HG03135 (cell line): ENCODE measurements at regions not wholly inside any gene's neighbourhood (a gene's known extent, or its start where the extent isn't known, plus 50 kb on each side); places are given as distances from the start of the nearest gene placed in this dataset.

Experiments used
- ATAC-seq: cut with Tn5 transposase; IDR thresholded peaks from one replicate; pipeline ENCODE4 v1.9.1; 2021; ENCODE audit warnings: mild to moderate bottlenecking, moderate library complexity; ENCODE audit not compliant: unreplicated experiment

- no peak for ATAC-seq
Observed at GRCh38 chr1:173420330-173420806, 56.8 kb upstream of the PRDX6 start.

DNA sequence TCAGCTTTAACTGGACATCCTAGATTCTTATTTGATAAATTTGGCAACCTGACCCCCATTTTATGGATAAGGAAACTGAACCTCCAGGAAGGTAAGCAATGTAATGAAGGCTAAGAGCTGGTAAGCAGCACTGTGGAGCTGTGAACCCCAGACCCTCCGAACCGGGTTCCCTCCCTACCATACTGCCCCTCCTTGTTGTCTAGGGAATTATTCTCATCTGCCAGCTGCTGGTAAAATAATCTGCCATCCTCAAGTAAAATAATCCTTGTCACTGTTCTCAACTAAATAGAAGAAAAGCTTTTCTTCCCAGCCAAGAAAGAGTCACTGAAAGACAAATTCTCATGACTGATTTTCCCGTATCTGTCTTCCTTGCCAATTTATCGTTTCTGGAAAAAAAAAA is 55.8 kb upstream of the PRDX6 start:
- ATAC-seq, result no peak

GRCh38 chr1:173421789-173422188 is 55.3 kb upstream of the PRDX6 start:
- no peak for ATAC-seq

GRCh38 chr1:173422456-173422976 is 54.6 kb upstream of the PRDX6 start:
- no peak for ATAC-seq

GRCh38 chr1:173423291-173423690 is 53.8 kb upstream of the PRDX6 start:
- ATAC-seq, result no peak

DNA sequence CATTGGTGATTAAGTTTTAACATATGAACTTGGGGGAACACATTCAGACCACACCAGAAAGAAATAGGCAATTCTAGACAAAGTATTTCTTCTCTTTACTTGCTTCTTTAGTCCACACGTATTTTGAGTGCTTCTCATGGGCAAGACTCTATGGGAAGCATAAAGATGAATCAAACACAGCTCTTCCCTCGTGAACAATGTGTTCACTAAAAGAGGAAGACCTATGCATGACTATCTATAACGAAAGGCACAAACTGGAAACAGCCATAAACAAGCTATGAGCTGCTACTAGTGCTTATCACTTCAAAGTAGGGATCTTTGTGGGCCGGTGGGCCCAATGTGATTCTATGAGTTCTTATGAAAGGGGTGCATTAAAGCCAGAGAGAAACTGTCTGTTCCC is 53.0 kb upstream of the PRDX6 start:
- ATAC-seq, result no peak

DNA sequence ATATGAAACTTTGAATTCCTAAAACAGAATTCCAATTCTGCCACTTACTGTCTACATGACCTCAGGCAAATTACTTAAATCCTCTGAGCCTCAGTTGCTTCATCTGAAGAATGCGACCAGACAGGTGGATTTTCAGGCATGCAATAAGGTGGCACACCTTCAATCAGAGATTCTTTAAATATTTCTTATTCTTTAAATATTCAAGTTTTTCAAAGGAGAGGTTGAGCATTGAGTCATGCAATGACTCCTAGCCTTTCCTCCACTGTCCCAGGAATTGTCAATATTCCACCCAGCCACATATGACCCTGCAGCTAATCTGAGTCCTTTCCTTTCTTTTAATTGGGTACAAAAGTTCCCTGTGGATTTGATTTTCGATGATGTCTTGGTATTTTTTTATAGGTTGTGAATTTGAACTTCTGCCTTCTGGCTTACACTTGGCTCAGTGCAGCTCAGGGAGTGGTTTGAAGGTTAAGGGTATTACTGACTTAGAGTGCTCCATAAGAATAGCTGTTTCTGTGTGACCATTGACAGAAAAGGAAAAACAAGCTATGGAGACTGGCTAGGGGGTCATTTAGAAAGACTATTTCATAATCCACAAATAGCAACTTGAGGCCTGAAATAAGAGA is 52.2 kb upstream of the PRDX6 start:
- no peak for ATAC-seq

DNA sequence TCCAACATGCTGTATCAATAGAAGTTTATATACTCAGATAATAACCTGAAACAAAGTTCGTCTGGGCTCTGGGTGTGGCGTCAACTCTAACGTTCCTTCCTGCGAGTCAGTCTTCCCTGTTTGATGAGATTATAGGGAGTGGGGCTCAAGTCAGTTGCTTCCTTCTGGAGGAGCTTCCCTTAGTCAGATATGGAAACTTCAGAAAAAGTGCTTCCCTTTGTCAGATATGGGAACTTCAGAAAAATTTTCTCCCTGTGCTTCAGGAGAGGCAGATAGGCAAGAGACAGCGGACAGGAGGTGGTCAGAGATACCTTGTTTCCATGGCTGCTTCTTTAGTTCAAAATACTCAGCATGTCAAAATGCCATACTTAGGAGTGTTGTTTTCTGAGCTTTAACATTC is 51.1 kb upstream of the PRDX6 start:
- no peak for ATAC-seq

DNA sequence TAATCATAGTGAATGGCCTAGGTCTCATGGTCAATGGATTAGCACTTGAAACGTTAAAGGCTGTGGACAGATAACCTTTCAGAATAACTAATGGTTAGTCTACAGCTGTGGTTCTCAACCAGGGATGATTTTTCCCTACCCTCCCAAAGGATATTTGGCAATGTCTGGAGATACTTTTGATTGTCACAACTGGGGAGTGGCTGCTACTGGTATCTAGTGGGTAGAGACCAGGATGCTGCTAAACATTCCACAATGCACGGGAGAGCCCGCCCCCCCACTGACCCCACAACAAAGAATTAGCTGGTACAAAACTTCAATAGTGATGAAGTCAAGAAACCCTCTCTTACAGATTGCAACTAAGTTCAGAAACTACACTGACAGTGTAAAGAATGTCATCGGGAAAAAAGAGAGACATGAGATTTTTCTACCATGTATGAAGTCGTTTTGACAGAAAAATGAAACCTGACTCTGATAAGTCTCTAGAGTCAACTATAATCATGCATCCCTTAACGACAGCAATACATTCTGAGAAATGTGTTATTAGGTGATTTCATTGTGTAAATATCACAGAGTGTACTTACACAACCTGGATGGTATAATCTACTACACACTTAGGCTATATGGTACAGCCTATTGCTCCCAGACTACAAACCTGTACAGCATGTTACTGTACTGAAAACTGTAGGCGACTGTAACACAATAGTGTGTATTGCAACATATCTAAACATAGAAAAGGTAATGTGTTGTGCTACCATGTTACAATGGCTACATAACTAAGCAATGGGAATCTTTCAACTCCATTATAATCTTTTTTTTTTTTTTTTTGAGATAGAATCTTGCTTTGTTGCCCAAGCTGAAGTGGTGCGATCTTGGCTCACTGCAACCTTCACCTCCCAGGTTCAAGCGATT is 49.7 kb upstream of the PRDX6 start:
- no peak for ATAC-seq
